GM21528 (cell line): ENCODE measurements at regions not wholly inside any gene's neighbourhood (a gene's known extent, or its start where the extent isn't known, plus 50 kb on each side); places are given as distances from the start of the nearest gene placed in this dataset.

Source experiments
- ATAC-seq: cut with Tn5 transposase; IDR thresholded peaks from one replicate; pipeline ENCODE4 v1.9.1; 2021; ENCODE audit warnings: mild to moderate bottlenecking, moderate library complexity; ENCODE audit not compliant: unreplicated experiment, low FRiP score

- ATAC-seq = no peak
Measured at GRCh38 chr7:144892761-144893160, 56.9 kb upstream of the TPK1 start.
